Skeletal muscle cell (primary cell): ENCODE measurements at regions not wholly inside any gene's neighbourhood (a gene's known extent, or its start where the extent isn't known, plus 50 kb on each side); places are given as distances from the start of the nearest gene placed in this dataset.

Experiments used
- DNase-seq: peaks from one replicate; pipeline ENCODE4 v3.0.0-alpha.2; 2010; ENCODE audit warnings: low read depth
- H3K4me3 ChIP-seq: 2 replicates; pipeline ENCODE4 v1.5.1; 2011; ENCODE audit warnings: low read depth, mild to moderate bottlenecking, control low read depth, low read length, moderate library complexity

DNA sequence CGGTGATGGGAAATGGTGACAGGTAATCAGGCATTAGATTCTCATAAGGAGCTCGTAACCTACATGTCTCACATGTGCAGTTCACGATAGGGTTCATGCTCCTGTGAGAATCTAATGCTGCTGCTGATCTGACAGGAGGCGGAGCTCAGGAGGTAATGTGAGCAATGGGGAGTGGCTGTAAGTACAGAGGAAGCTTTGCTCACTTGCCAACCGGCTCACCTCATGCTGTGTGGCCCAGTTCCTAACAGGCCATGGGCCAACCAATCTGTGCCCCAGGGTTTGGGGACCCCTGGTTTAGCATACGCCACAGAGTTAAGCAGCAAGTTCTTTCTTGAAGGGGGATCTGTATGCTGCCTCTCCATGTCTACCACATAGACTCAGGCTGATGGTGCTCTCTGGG lies 133.1 kb downstream of the IQUB start:
- DNase-seq, result no peak

DNA sequence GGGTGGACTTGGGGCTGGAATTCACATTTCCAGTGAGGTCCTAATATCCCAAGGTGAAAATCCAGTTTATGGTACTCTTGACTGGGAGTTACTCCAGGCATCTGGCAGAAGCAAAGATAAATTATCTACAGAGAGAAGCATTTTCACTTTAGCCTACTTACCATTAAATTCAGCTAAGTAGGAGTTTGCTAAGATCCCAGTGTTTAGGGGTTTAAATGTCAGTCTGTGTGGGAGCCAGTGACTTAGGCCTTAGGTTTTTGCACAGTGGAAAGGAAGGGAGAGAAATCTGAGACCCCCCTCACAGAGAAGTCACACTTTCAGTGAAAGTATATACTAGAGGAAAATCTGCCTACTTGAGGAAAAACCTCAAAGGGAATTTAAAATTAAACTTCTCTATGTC lies 134.2 kb downstream of the IQUB start:
- DNase-seq, result no peak
- no peak overlapping the region for H3K4me3 ChIP-seq

More for the DNA sequence above, 133.1 kb downstream of the IQUB start:
- H3K4me3 ChIP-seq, result no peak overlapping the region

DNA sequence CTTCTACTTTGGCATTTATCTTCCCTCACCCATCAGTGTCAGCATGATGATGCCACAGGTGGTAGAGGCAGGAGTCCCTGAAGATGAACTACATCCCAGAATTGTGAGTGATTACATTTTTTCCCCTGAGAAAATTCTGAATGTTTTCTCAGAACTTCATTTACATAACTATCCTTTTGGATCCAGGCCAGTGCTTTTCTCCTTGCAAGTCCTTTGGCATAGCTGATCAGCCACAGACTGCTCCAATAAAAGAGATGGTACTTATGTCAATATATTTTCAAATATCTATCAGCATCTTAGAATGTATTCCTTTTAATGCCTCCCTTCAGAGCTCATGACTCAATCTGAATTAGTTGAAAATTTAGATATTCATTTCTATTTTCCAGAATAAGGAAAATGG lies 135.5 kb downstream of the IQUB start:
- no peak for DNase-seq
- H3K4me3 ChIP-seq, result no peak overlapping the region

DNA sequence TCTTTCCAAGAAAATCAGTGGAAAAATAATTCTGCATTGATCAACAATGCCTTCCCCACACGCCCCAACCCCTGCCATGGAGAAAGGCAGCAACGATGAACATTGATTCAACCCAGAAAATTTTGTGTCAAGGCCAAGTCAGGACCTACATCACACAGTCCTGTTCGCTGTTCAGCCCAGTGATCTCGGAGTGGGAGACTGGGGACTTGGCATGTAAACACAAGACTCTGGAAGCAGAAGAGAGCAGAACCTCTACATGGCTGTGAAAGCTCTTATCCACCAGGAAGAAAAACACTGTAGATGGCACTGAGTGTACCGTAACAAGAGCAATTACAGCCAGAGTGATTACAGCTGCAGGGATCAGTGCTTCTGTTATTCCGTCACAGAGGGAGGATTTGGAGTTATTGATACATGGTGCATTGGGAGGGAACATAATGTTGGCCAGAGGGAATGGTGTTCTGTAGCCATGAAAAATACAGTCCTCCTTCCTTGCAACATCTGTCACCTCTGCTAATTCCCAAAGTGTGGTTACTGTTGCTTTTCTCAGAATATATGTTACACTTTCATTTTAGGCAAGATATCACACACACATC lies 136.6 kb downstream of the IQUB start:
- no peak overlapping the region for H3K4me3 ChIP-seq
- DNase-seq, result no peak

DNA sequence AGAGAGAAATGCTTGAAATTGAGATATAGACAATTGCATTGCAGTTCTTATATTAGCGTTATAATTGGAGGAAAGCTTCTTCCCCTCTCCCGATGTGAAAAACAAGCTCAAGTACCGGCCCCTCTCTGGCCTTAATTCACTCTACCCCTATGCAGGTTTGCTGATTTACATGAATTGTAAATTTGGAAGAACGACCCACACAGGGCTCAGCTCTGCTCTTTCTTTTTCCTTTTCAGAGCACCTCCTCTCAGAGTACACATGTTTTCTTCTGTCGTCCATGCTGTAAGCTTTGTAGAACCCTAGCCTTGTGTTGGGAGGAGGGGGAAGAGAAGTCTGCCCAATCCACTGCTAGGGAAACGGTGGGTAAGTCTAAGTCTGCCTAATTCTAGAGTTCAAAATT lies 140.8 kb downstream of the IQUB start:
- DNase-seq, result no peak
- no peak overlapping the region for H3K4me3 ChIP-seq

DNA sequence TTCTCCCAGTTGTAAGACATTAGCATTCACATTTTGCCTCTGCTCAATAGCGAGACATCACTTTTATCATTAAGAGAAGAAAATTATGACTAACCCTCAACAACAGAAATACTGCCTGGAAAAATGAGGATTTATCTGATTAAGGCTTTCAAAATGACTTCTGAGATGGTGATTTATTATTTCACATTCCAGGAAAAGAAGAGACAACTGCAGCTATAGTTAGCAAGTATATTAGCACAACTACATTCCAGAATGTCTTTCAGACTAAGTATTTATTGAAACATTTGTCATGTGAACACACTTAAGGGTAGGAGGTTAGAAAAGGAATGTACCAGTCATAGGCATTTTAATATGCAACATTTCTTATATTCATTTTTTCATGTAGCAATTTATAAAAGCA lies 162.0 kb downstream of the IQUB start:
- no peak overlapping the region for H3K4me3 ChIP-seq
- DNase-seq, result no peak

DNA sequence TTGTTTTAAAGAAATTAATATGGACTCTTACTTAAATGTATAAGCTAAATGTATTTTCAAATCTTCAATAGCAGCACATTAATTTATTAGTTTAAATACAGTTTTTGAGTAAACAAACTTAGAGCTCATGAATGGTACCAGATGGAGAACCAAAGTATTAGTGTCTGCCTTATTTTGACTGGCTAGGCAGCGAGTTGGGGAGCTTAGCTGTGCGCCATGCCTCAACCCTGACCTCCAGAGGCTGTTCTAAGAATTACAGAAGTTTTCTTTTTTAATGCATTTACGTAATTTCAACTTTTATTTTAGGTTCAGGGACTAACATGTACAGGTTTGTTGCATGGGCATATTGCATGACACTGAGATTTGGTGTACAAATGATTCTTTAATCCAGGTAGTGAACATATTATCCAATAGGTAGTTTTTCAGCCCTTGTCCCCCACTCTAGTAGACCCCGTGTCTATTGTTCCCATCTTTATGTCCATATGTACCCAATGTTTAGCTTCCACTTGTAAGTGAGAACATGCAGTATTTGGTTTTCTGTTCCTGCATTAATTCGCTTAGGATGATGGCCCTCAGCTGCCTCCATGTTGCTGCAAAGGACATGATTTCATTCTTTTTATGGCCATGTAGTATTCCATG lies 166.8 kb downstream of the IQUB start:
- DNase-seq, result peak; percentile 5
- H3K4me3 ChIP-seq, result no peak overlapping the region

DNA sequence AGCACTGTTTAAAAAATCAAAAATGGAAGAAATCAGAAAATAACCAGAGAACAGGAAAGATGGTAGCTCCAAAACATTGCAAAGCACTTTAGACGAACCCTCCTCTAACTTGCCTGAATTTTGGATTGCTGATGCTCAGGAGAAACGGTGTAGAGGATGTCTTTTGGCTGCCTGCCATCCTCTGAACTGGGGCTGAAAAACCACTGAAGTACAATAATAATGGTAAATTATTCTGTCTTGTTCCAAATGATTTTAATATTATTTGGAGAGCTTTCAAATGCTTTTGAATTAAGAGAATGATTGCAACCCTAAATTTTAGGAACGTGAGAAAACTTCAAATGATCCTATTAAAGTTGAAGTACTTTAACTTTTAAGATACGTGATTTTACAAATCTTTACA lies 167.3 kb upstream of the SLC13A1 start:
- no peak overlapping the region for H3K4me3 ChIP-seq
- no peak for DNase-seq

DNA sequence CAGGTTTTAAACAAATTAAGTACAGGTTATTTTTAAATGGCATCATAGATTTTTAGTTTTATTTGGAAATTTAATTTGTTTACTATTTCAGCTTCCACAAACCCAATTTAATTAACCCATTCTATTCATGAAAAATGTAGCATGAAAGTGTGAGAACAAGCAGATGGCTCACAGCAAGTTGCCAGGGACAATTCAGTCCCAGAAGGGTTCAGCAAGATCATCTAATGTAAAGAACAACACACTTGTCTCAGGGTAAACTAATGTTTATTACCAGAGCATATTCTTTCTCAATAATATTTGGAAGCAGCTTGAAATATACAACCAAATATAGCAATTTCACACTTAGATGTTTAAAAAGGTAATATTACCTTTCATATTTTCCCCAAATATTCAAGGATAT lies 166.9 kb upstream of the SLC13A1 start:
- H3K4me3 ChIP-seq, result no peak overlapping the region
- DNase-seq, result no peak

DNA sequence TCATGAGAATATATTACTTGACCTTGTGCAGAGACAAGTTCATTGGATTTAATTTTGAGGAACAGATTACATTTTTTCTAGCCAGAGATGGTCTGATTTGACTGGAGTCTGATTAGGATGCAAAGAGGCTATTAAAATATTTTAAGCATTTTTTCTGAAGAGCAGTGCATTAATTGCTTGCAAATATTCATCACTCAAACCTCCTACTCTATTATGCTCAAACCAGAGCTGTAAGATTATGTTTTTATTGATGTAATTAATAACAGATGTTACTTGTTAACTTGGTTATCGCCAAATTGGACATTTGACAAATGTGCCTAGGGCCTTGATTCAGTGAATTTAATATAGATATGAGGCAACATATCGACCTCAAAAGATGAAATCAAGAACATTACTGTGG lies 160.9 kb upstream of the SLC13A1 start:
- no peak overlapping the region for H3K4me3 ChIP-seq

DNA sequence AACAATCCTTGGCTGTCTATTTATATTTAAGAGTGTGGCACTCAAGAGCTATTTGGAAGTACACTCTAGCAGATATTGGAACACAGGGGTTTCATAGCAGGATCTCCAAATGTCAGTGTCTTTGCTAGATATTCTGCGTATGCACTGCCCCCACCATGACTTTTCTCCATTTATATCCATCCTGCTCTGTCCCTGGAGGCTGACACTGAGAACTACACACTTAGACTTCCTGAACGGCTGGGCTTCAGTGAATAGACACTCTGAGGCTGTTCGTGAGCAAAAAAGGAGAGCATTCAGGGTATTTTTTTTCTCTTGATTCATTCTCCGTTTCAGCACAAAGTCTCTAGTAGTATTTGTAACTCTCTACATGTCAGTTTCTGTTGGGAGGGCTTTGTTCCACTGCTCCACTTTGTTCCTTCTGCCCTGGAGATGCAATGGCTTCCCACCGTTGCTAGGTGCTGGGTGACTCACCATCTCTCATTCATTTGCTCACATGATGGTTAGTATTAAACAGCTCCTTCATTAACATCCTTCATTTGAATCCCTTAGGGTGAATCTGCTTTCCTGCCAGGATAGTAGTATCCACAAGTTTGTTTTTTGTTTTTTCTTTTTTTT lies 155.9 kb upstream of the SLC13A1 start:
- H3K4me3 ChIP-seq, result no peak overlapping the region
- no peak for DNase-seq

More for the DNA sequence above, 160.9 kb upstream of the SLC13A1 start:
- no peak for DNase-seq

DNA sequence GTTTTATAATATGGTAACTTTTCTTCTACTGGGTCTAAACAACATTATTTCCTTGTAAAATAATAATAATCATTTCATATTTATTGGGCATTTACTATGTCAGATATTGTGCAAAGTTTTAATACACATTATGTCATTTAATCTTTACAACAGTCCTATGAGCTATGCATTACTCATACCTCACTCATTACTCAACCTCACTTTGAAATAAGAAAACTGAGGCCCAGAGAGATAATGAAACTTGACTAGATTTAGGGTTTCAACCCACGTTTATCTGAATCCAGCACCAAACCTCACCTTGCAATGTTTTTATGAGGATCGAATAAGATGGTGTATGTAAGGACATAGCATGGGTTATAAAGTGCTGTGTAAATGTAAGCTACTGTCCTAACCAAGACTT lies 153.2 kb upstream of the SLC13A1 start:
- peak; percentile 9 for DNase-seq
- H3K4me3 ChIP-seq, result no peak overlapping the region

DNA sequence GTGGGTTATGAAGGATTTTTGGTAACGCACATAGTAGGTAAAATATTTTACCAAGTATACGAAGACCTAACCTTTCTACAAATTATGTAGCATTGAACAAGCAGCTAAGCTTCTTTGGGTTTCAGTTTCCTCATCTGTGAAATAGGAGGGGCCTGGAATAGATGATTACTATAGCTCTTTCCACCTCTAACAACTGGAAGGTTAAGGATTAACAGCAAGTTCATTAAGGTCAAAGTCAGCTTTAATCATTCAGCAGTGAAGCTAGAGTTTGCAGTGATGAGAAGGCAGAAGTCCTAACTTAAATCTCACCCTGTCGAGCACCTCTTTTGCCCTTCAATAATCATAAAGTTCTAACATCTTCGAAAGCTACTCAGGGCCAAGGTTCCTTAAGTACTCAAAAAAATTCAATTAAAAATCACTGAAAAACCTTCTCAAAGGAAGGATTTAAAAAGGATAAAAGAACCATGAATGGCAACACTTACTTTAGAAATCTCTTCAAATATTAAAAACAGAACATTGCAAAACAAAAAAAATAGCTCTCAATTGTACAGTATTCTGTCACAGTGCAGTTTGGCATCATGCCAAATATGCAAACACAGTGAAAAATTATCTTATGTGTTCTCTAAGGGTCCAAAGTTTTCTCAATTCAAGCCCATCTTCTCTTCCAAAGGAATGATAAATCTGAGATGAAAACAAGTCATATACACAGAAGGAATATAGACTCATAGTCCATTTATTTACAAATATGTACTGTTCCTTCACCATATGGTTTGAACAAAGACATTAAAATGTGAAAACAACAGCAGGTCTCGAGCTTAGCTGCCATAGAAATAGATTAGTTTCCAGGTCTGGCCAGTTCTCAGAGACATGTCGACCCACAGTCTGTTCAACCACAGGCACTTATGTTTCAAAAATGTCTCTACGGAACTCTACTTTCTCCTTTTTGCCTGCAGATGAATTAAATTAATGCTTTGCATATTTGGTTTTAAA lies 152.0 kb upstream of the SLC13A1 start:
- no peak for DNase-seq
- no peak overlapping the region for H3K4me3 ChIP-seq

DNA sequence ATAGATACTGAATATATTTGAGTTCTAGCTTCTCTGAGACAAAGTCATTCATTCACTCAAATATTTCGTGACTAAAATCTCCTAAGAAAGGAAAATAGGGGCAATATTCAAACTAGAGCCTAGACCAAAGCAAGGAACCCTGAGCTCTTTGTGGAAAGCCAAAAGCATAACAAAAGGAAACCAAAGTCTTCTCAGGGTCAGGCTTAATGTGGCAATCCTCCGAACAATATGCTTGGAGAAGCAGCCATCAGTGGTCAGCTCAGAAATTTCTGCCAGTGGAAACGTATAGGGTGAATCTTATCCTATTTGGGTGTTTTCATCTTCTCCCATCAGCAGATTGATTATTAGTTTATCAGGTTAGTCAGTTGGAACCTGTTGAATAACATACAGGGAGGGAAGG lies 151.3 kb upstream of the SLC13A1 start:
- DNase-seq, result no peak
- no peak overlapping the region for H3K4me3 ChIP-seq

DNA sequence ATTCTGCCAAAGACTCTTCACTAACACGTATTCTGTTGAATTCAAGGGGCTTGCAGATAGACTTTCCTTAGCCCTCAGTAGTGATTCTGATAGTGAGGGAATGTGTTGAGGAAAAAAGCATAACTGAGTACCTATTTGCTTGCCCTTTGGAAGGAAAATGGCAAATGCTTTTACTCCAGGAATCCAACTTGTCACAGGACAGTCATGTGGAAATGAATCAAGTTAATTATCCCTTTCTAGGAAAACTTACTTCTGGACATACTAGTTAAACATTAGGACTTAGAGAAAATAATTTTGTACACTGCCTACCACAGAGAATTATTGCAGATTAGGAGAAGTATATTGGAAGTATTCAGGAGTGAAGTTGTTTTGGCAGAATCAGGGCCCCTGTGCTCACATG lies 148.9 kb upstream of the SLC13A1 start:
- no peak overlapping the region for H3K4me3 ChIP-seq
- DNase-seq, result no peak

DNA sequence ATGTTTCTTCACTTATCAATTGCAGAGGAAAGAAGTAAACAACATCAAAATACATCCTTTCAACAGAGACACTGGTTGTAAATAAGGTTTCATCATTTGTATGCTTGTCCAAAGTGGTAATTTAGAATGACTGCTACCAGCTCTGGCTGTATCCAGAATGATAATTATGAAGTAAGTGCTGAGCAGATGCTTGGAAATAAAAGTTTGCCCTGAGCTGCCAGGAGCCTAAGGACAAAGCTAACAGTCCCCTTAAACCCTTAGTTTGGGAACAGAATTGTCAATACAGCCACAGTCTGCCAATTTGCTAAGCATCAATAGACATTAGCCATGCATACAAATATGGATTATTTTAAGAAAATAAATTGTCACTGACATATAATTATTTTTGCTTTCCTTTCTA lies 147.0 kb upstream of the SLC13A1 start:
- no peak for DNase-seq
- H3K4me3 ChIP-seq, result no peak overlapping the region

DNA sequence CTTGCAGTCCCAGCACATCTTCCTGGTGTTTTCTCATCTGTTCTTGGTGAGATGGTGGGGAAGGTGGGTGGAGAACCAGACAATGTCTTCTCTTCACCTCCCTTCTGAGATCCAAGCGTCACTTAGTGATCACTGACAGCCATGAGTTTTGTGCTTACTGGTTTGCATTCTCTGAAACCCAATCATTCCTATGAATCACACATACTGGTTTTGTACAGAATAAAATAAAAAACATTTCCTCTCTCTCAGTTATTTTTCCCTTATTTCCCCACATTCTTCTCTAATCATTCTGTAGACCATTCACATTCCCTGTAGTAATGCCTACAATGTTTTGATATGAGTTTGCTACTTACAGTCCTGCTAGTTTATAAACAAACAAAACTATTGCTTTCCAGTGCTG lies 143.8 kb upstream of the SLC13A1 start:
- no peak for DNase-seq
- no peak overlapping the region for H3K4me3 ChIP-seq

DNA sequence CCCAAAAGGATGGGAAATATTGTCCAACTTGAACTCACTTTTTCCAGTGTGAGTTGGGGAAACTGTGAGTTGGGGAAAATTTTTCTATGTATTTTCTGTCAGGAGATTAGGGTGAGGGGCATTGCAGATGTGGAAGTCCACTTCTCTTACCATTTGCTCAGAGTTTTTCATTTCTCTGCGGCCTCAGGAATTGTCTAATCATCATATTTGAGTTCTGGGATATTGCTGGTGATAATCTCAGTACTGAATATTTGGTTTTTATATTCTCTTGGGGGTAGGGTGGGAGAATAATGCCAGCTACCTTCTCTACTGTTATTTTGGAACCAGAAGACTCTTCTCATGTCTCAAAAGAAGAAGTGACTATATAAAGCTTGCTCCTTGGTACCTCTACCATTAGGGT lies 141.3 kb upstream of the SLC13A1 start:
- no peak overlapping the region for H3K4me3 ChIP-seq
- DNase-seq, result no peak

DNA sequence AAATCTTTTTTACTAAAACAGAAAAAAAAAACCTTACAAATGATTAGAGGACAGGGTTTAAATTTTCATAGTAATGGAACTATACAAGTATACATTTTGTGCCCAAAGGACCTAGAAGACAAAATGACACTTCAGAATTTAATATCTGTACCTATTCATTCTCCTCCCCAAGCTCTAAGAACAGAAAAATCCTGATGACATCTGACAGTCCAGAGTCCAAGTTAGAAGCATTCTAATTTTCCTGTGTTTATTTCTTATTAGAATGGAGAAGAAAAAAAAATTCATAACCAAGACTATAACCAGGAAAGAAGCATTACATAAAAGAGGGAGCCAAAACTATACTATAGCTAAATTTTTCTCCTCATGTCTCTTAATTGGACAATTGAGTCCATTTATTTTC lies 138.9 kb upstream of the SLC13A1 start:
- DNase-seq, result no peak
- H3K4me3 ChIP-seq, result no peak overlapping the region

DNA sequence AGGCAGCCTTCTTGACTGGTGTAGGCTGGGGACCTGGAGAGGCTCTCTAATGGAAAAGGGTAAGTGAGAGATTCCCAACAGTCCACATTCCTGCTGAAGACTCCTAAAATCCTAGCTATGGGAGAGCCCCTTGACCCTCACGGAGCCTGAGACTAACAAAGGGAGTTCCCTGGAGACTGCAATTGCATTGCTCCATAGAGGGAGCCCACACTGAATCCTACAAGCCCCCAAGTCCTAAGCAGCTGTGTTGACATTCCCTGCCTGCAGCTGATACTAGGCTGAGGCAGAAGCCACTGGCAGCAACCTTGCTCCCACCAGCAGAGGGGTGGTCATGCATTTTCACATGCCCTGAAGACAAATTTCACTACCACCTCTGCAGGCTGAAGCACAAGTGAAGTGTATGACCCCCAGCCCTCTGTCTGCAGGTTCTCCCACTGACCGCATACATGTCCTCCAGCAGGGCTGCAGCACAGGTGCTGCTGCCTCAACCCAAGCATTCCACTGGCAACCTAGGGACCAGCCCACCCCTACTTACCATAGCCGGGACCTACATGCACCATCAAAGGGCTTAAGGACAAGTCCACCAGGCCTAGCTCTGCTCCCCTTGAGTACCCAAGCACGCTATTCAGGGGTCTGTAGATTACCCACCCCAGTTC lies 130.3 kb upstream of the SLC13A1 start:
- no peak for DNase-seq
- H3K4me3 ChIP-seq, result no peak overlapping the region
